ENCODE measurements at regions not wholly inside any gene's neighbourhood (a gene's known extent, or its start where the extent isn't known, plus 50 kb on each side); places are given as distances from the start of the nearest gene placed in this dataset.

DNA sequence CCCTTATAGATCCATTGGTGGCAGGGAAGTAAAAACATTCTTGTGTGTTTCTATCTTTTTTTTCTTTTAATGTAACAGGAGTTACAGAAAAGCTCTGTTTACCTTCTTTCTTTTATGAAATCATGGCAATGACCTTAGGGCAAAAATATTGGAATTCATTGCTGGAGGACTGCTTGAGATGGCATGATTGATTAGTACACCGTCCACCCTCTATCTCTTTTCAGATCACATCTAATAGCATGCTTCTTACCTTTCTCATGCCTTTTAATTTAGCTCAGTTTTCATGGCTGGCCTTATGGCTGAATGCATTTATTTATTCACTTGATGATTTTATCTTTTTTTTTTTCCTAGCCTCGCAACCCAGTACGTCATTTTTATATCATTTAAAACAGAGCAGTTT, 177.6 kb upstream of the CDH20 start:
- no peak for DNase-seq (ENCODE audit: low read depth, low spot score)

DNA sequence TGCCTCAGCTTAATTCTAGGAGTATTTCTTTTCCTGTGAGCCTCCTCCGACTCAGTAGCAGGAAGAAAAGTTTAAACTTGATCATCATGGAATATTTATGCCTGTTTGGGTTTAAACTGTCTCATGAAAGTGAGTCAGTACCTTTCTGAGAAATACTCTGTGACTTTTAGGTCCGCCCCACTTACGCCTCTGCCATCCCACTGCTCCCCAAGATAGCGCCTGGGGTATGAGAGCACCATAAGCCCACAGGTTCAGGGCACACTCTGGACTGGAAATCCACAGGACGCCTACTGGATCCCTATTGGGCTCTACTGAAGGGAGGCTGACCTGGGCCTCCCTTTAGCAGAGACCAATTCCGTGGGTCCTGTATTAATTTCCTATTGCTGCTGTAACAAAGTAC, 175.8 kb upstream of the CDH20 start:
- no peak for DNase-seq (ENCODE audit: low read depth, low spot score)

DNA sequence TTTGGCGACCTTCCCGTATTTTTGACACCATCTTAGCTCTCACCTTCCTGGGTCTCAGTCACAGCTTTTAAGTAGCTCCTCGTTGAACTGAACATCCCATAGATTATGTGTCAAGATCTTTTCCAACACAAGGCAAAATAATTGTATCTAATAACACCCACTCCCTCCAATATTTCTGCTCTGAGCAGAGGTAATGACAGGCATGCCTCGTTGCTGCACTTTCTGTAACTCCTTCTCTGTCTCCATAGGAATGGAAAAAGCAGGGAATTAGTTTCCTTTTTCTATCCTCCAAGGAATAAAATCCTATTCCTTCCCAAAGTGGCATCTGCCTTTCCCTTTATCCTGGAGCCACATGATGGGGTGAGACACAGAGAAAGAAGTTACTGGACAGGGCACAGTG, 174.0 kb upstream of the CDH20 start:
- no peak for DNase-seq (ENCODE audit: low read depth, low spot score)

DNA sequence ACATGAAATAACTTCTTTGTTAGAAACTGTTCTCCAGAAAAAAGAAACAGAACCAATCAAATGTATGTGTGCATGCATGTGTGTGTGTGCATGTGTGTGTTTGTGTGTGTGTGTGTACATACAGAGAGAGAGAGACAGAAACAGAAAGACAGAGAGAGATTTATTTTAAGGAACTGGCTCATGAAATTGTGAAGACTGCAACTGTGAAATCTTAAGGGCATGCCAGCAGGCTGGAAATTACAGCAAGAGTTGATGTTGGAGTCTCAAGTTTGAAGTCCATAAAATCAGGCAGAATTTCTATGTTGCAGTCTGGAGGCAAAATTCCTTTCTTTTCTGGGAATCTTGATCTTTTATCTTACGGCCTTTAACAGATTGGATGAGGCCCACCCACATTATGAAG, 168.9 kb upstream of the CDH20 start:
- no peak for DNase-seq (ENCODE audit: low read depth, low spot score)

DNA sequence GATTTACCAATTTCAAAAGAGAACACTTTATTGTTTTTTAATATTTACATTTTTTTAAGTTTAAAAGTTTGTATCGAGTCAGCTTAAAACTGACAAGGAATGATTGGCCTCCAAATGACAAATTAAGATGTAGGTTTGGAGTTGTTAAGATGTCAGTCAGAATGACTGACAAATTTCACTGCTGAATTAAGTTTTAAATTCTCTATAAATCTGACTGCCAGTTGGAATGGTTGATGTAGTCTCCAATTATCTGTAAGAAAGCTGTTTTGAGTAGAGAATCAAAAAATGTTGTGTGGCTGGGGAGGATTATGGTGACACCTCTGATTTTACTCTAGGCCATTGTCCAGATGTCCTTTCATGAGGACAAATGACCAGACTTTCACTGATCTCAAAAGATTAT, 165.3 kb upstream of the CDH20 start:
- no peak for DNase-seq (ENCODE audit: low read depth, low spot score)

DNA sequence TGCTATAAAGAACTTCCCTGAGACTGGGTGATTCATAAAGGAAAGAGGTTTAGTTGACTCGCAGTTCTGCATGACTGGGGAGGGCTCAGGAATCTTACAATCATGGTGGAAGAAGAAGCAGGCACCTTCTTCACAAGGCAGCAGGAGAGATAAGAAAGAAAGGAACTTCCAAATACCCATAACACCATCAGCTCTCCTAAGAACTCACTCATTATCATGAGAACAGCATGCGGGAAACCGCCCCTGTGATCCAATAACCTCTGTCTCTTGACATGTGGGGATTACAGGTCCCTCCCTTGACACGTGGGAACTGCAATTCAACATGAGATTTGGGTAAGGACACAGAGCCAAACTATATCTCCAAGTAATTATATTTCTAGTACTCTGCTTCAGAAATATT, 163.8 kb upstream of the CDH20 start:
- no peak for DNase-seq (ENCODE audit: low read depth, low spot score)

DNA sequence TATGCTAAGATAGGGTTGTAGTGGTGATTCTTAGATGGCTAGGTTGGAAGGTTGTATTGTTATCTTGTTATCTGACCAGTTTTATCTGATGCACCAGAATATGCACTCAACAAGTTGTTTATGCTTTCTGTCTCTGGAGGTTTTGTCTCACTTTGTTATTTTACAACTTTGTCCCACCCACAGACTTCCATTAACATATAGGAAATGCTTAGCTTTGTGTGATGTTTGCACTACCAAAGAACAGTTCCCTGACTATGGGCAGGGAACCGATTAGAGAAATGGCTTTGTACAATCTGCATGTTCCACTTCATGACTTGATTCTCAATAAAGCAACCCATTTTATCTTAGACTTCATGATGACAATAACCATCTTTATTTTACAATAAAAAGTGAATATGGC, 160.6 kb upstream of the CDH20 start:
- DNase-seq (ENCODE audit: low read depth, low spot score): no peak

DNA sequence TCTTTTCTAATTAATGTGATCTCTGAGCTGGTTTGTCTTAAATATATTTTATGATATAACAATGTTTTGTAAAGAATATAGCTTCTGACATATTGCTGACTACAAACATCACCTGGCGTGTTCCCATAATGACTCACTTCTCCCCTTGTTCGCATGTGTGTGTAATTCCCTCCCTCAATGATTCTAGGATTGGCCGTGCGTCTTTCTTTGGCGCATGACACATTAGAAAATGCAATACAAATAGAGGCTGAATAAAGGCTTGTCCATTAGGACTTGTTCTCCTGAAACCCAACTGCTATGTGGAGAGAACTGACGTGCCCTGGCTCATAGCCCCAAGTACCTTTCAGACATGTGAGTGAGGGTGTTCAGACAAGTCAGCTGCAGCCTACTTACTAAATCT, 159.7 kb upstream of the CDH20 start:
- DNase-seq (ENCODE audit: low read depth, low spot score): no peak

DNA sequence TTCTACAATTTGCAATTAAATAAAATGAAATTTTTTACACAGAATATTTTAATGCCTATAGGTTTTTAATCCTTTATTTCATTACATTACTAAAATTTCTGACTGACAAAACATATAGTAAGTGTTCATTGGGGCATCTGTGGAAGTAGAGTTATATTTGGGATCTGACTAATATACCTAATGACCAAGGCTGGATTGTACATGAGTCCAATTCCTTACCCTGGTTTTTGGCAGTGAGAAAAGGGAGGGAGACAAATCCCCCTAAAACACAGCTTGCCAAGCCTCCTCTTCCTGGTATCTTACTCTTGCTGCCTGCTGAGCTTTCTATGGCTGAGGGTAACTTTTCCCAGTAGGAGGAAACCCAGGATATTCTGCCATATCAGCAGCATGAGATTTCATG, 149.4 kb upstream of the CDH20 start:
- no peak for DNase-seq (ENCODE audit: low read depth, low spot score)

DNA sequence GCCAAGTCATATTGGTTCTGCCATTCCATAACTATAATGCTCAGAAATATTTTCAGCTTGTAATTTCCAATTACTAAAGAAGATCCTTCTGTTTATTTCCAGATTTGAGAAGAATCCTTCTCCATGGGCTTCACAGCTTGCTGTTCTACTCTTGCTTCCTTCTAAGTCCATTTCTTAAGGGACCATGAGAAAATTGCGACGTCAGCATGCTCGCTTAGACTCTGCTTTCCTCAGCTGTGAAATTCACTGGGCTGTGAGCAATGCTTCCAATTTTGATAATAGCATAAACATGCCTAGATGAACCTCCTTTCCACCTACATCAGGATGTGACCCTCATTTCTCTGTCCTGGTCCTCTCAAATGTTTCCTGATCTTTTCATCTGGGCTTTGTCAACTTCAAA, 145.3 kb upstream of the CDH20 start:
- no peak for DNase-seq (ENCODE audit: low read depth, low spot score)

DNA sequence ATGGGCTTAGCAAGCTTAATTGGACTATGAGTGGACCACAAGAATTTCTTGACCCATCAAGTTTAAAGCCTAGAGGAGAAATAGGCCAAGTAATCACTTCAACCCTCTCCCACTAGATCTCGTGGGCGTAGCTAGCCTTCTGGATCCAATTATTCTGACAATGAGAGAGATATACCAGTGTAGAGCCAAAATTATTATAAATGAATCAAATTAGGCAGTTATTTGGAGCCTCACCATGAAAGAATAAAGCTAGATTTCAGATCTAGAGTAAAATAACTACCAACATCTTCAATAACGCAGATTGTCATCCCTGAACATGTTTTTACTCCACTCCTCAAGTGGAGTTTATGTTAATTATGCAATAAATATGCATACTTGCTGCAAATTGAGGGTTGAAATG, 143.9 kb upstream of the CDH20 start:
- DNase-seq (ENCODE audit: low read depth, low spot score): no peak

DNA sequence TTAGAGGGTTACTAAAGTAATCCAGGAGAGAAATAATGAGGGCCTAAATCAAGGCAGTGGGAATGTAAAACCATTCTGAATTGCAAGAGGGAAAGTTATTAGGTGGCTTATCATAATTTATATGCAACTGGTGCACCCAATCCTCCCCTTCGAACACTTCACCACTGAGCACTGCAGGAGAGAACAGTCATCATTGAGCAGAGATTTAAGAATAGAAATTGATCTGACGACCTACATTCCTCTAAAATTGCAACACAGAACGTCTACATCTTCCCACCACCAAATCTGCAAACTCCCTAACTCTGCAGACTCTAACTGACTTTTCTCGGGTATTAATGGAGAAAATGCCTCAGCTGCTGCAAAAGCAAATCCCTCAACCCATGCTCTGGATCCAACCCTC, 138.5 kb upstream of the CDH20 start:
- DNase-seq (ENCODE audit: low read depth, low spot score): no peak

DNA sequence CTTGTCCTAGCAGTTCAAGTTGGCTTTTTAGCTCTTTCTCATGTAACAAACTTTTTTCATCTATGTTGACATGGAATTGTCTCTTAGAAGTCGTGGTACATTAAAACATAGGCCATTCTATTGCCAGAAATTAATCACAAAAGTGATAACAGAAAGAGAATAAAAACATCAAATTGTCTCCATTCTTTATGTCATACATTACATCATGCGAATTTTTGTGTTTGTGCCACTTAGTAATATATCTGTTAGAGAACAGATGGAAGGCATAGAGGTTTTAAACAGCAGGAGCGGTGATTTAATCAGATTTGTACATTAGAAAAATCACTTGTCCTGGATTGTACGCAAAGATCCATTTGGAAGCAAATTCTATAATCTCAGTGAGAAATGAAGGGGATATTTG, 136.5 kb upstream of the CDH20 start:
- DNase-seq (ENCODE audit: low read depth, low spot score): no peak

DNA sequence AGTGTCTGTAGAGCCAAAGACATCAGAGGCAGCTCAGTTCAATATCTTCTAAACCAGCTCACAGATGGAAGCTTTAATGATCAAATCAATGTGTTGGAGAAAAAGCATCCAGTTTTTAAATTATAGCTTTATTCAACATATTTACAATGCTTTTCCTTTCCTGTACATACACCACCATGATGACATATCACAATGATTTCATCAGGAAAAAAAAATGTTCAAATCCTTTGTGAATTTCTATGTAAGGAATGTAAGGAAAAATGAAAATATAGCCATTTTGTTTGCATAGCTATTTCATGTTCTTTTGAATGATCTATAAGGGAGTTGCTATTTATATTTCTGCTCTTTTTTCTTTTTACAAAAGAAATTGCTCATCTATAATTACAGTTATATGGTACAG, 134.7 kb upstream of the CDH20 start:
- DNase-seq (ENCODE audit: low read depth, low spot score): no peak

DNA sequence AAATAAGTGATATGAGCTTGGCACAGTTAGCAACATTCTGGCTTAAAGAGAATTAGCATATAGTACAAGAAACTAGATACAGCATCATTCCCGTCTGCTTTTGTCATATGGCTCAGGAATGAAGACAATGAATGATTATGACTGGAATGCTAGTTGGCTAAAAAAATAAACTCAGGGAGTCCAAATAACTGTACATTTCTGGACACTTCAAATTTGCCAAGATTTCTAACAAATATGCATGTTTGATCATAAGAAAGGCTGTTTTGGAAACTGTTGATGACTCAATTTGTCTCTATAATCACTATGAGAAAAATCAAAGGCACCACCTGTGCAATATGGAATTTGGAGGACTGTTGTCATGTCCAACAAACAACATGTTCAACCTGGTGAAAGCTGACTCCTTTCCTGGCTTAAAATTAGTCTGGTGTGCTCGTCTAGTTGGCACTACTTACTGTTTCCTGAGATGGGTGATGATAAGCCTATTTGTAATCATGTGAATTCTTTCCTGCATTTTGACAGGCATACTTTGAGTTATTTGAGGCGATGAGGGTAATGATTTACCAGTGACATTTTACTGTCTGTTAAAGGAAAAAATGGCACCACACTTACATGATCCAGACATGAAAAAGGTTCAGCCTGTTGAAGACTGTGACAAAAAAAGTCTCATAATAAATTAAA, 133.9 kb upstream of the CDH20 start:
- DNase-seq (ENCODE audit: low read depth, low spot score): no peak

DNA sequence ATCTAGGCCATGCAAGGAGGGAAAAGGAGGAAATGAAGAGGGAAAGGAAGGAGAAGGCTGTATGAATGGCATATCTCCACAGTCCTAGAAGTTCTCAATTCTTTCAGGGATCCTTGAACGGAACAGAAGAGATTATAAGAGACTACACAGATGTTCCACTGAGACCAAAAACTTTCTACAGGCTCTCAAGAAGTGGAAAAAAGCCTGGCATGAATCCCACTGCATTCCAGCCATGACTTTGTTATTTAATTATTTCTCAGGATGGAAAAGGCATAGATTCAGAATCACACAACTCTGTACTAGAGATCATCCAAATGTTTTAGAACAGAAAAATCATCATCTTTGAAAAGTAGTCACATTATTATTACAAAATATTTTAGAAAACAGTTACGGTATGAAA, 131.7 kb upstream of the CDH20 start:
- no peak for DNase-seq (ENCODE audit: low read depth, low spot score)

DNA sequence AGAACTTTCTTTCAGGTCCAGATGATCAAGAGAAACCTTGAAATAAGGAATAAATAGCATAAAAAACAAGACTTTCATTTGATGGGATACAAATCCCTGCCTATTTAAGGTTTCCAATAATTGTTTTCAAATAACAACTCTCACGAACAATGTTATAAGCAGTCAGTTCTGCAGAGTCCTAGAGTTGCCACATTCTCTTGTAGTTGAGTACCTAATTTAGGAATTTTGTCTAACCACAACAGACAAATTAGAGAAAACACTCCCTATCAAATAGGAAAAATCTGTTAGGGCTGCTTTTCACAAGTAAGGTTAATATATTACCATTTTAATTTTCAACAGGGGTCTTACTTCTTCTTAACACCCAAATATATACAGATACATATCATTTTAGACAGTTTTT, 130.1 kb upstream of the CDH20 start:
- DNase-seq (ENCODE audit: low read depth, low spot score): no peak

DNA sequence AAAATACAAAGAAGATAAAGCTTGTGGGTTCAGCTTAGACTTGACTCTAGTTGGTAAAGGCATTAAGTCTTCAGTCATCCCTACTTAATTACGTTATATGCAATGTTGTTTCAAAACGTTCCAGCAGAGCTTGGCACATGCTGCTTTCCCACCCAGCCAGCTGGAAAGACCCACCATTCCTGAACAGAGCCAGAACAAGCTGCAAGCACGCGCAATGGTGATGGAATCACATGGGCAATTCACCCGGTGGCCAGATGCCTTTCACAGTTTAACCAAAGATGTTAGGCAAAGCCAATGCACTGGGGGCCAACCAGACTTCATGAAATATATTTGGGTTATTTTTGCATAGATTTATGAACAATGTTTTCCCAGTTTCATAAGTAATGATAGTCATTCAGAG, 123.4 kb upstream of the CDH20 start:
- DNase-seq (ENCODE audit: low read depth, low spot score): no peak

DNA sequence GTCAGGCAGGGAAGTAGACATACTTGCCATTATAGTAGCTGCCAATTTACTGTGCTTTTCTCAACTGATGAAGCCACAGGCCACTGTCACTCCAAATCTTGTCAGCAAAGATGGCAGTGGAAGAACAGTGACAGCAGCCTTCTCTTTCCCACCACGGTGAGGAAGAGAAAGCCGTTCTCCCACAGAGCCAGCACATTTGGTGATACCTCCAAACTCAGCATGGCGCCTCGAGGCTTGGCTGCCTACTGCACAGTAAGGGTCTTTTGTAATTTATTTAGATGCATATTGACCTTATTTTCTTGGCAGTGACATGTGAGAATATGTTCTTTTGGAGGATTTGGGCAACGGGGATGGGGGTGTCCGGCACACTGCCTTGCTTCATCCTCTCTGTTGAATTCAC, 117.2 kb upstream of the CDH20 start:
- DNase-seq (ENCODE audit: low read depth, low spot score): no peak

DNA sequence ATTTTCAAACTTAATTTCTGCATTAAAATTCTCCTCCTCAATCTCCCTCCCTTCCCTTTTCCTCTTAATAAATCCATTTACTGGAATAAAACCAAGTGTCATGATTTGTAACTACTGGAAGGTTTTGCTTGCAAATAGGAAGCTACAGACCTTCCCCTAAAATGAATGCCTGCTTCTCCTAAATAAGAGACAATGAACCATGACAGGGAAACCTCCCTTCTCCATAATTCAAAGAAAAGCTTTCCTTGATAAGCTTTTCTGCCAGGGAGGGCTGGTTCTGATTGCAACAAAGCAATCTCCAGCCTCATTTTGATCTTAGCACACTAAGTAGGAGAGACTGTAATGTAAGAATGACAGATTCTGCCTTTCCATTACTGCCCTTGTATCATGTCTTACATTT, 111.0 kb upstream of the CDH20 start:
- no peak for DNase-seq (ENCODE audit: low read depth, low spot score)

DNA sequence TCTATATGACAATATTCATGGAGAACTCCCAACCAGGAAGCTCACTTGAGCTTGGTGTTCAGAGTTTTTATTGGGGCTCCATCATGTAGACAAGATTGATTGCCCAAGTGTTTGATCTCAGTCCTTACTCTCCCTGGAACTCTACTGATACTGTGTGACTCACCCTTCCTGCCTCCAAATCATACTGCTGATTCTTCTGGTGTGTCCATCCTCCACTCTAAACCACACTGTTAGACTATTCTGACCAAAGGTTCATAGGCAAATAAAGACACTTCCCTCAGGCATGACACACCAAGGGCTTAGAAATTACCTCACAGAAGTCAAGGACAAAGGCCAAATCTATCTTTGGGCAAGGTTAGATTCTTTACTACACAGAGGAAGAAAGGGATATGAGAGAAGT, 107.9 kb upstream of the CDH20 start:
- no peak for DNase-seq (ENCODE audit: low read depth, low spot score)

DNA sequence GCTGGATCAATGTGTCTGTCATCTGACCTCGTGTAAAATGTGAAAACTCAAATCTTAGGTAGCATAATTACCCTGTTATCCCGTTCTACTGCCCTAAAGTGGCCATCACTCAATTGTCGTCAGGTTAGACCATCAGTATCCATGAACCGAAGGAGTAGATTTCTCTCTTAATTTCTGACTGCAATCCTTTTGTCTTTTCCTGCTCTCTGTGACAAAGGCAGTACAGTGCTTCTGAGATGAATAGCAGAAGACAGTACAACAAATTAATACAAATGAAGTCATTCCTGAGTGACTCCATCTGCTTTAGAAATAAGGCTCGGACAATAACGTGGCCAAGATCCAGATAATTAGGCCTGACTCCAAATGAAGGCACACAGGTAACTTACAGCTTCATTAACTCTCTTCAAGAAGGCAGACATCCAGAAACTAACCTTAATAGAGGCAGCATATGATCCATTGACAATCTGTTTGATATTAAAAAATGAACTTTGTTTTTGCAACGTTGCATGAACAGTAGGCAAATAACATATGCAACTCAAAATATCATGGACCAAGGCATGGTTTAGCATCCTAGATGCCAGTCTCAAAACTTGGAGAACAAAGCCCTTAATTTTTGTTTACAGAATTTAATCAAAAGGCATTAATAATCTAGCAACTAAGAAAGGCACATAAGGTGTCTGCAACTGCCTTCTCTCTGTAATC, 96.7 kb upstream of the CDH20 start:
- DNase-seq (ENCODE audit: low read depth, low spot score): no peak

DNA sequence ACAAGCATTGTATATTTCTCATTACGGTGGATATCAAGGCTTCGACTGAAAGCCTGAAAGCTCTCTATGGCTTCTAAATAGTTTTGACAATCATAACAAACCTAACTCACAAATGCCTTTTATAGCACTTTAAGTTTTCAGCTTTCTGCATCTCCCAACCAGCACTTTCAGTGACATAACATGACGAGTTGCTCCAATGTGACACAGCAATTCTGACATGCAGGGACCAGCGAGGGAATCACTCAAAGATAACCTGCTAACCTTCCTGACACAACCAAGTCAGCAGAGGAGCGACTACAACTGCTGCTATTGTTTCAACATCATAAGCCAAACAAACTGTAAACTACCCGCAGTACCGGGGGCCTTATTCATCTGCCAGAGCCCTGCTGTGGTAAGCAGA, 95.7 kb upstream of the CDH20 start:
- no peak for DNase-seq (ENCODE audit: low read depth, low spot score)

DNA sequence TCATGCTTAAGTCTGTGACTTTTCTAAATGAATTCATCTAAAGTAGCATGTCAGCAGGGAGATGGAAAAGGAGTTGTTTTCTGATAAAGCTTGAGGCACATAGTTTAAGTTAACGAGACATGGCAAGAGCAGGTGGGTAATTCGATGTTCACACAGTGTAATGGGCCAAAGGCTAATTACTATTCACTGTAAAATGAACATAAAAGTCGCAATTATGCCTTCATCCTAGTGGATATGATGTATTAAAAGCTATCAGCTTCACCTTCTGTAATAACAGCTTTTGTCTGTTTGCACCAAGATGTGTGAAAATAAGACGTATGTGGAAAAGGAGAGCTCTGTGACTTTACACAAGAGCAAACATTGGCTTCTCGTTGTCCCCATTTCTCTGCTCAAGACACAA, 94.2 kb upstream of the CDH20 start:
- no peak for DNase-seq (ENCODE audit: low read depth, low spot score)

Measured in pulmonary artery endothelial cell (primary cell).